ENCODE measurements at regions not wholly inside any gene's neighbourhood (a gene's known extent, or its start where the extent isn't known, plus 50 kb on each side); places are given as distances from the start of the nearest gene placed in this dataset.

DNA sequence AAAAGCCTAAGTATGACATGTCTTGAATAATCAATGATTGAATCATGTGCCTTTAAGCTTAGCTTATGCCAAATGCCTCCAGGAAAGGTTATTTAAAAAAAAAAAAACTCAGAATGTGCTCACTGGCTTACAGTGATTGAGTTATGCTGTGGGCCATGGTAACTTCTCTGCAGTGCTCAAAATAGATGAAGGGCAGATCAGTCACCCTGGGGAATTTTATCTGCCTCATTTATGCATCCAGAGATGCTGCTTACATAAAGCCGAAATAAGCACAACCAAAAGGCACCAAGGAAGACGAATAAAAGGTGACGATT is 118.7 kb upstream of the MDM1 start:
- TF ChIP-seq CTCF (IDR thresholded peaks at IDR 0.05) (no peak), POLR2A (IDR thresholded peaks at IDR 0.05) (no peak)

All from adrenal gland (tissue), 5 donors.